ENCODE measurements at regions not wholly inside any gene's neighbourhood (a gene's known extent, or its start where the extent isn't known, plus 50 kb on each side); places are given as distances from the start of the nearest gene placed in this dataset.

GRCh38 chr20:22333885-22334545, 250.4 kb downstream of the FOXA2 start:
- no peaks in the 10 kb centered on the region for H3K36me3 ChIP-seq (ENCODE audit: control insufficient read depth in 2 of 2, extremely low read depth in 1 of 2, insufficient read depth in 2 of 2, low read length in 2 of 2)
- dilution Hi-C loops (cut with MboI; ENCODE audit: extremely low pct_ligation_motif_present, low sequenced_read_pairs) = loop anchor here (25.0 kb wide), 1 partner anchor 353 kb away; no protein-coding TSS in a partner anchor
- H3K4me1 ChIP-seq (ENCODE audit: control insufficient read depth, extremely low read depth, insufficient read depth, low read length) = peaks cover 11% of the 10 kb centered on the region
- TF ChIP-seq EZH2 (IDR thresholded peaks at IDR 0.05; ENCODE audit: low read length) (no peak), CTCF (optimal IDR thresholded peaks at IDR 0.05 in 1 of 3, IDR thresholded peaks at IDR 0.05 in 1 of 3, conservative IDR thresholded peaks at IDR 0.05 in 1 of 3; ENCODE audit: extremely low read depth in 1 of 3, insufficient read depth in 2 of 3, low read length in 3 of 3) (peak; percentile 77 to 81 (median 77))
- H3K4me2 ChIP-seq (ENCODE audit: control insufficient read depth, extremely low read depth, insufficient read depth, low read depth, low read length) = no peak overlapping the region
- no peak overlapping the region for H2AFZ ChIP-seq (ENCODE audit: control insufficient read depth, low read length)
- H4K20me1 ChIP-seq (ENCODE audit: control insufficient read depth, extremely low read depth, insufficient read depth, low read length) = no peaks in the 10 kb centered on the region
- no peak overlapping the region for H3K4me3 ChIP-seq (ENCODE audit: control insufficient read depth in 2 of 3, extremely low read depth in 1 of 3, insufficient read depth in 2 of 3, low read depth in 1 of 3, low read length in 3 of 3)
- FAIRE-seq (peak; percentile 51), DNase-seq (ENCODE audit: low read depth, low spot score) (no peak)
- no peaks in the 10 kb centered on the region for H3K9me1 ChIP-seq (ENCODE audit: control insufficient read depth, extremely low read depth, insufficient read depth, low read length)
- H3K9ac ChIP-seq (ENCODE audit: control insufficient read depth, extremely low read depth, insufficient read depth, low read length) = no peak overlapping the region
- H3K9me3 ChIP-seq (ENCODE audit: control insufficient read depth, low read depth, low read length) = no peaks in the 10 kb centered on the region
- H3K27me3 ChIP-seq (ENCODE audit: control insufficient read depth, extremely low read depth, insufficient read depth, low read length) = peaks cover 4% of the 10 kb centered on the region
- H3K27ac ChIP-seq (ENCODE audit: control insufficient read depth, insufficient read depth, low read length) = no peak overlapping the region
- no peaks in the 10 kb centered on the region for H3K79me2 ChIP-seq (ENCODE audit: control insufficient read depth, insufficient read depth, low read length)

- H2AFZ ChIP-seq (ENCODE audit: control insufficient read depth, low read length) = peak overlapping the region; percentile 33
- peaks cover 17% of the 10 kb centered on the region for H3K4me1 ChIP-seq (ENCODE audit: control insufficient read depth, extremely low read depth, insufficient read depth, low read length)
- no peaks in the 10 kb centered on the region for H4K20me1 ChIP-seq (ENCODE audit: control insufficient read depth, extremely low read depth, insufficient read depth, low read length)
- H3K9ac ChIP-seq (ENCODE audit: control insufficient read depth, extremely low read depth, insufficient read depth, low read length) = no peak overlapping the region
- H3K4me2 ChIP-seq (ENCODE audit: control insufficient read depth, extremely low read depth, insufficient read depth, low read depth, low read length) = peak overlapping the region; percentile 14
- DNase-seq (ENCODE audit: low read depth, low spot score) (no peak), FAIRE-seq (no peak)
- dilution Hi-C loops (cut with MboI; ENCODE audit: extremely low pct_ligation_motif_present, low sequenced_read_pairs) = no loop called here
- H3K36me3 ChIP-seq (ENCODE audit: control insufficient read depth in 2 of 2, extremely low read depth in 1 of 2, insufficient read depth in 2 of 2, low read length in 2 of 2) = no peaks in the 10 kb centered on the region
- TF ChIP-seq EZH2 (IDR thresholded peaks at IDR 0.05; ENCODE audit: low read length) (no peak), CTCF (optimal IDR thresholded peaks at IDR 0.05 in 1 of 3, IDR thresholded peaks at IDR 0.05 in 1 of 3, conservative IDR thresholded peaks at IDR 0.05 in 1 of 3; ENCODE audit: extremely low read depth in 1 of 3, insufficient read depth in 2 of 3, low read length in 3 of 3) (no peak)
- no peak overlapping the region for H3K27ac ChIP-seq (ENCODE audit: control insufficient read depth, insufficient read depth, low read length)
- no peaks in the 10 kb centered on the region for H3K9me3 ChIP-seq (ENCODE audit: control insufficient read depth, low read depth, low read length)
- no peak overlapping the region for H3K4me3 ChIP-seq (ENCODE audit: control insufficient read depth in 2 of 3, extremely low read depth in 1 of 3, insufficient read depth in 2 of 3, low read depth in 1 of 3, low read length in 3 of 3)
- H3K9me1 ChIP-seq (ENCODE audit: control insufficient read depth, extremely low read depth, insufficient read depth, low read length) = no peaks in the 10 kb centered on the region
- no peaks in the 10 kb centered on the region for H3K79me2 ChIP-seq (ENCODE audit: control insufficient read depth, insufficient read depth, low read length)
- no peaks in the 10 kb centered on the region for H3K27me3 ChIP-seq (ENCODE audit: control insufficient read depth, extremely low read depth, insufficient read depth, low read length)
Observed at GRCh38 chr20:22324505-22324904, 259.9 kb downstream of the FOXA2 start.
